ENCODE measurements at regions not wholly inside any gene's neighbourhood (a gene's known extent, or its start where the extent isn't known, plus 50 kb on each side); places are given as distances from the start of the nearest gene placed in this dataset.

DNA sequence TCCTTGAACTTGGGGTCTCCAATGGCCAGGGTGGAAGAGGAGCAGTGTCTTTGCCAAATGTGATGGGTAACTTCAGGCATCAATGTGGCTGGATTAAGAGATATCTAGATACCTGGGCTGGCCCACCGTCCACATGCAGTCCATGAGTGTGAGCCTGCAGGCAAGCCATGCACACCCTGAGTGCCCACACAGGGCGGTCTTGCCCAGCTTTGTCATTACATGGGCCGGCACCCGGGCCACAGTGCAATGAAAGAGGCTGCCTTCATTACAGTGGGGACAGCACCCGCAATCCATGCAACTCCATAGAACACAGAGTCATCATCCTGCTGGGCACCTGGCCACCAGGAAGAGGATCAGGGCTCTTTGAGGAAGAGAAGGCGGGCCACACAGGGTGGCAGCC lies 263.8 kb upstream of the IRX1 start:
- no peak for ATAC-seq (ENCODE audit: low FRiP score)
- DNase-seq (ENCODE audit: low spot score), result no peak
- TF ChIP-seq, protein P1, sequence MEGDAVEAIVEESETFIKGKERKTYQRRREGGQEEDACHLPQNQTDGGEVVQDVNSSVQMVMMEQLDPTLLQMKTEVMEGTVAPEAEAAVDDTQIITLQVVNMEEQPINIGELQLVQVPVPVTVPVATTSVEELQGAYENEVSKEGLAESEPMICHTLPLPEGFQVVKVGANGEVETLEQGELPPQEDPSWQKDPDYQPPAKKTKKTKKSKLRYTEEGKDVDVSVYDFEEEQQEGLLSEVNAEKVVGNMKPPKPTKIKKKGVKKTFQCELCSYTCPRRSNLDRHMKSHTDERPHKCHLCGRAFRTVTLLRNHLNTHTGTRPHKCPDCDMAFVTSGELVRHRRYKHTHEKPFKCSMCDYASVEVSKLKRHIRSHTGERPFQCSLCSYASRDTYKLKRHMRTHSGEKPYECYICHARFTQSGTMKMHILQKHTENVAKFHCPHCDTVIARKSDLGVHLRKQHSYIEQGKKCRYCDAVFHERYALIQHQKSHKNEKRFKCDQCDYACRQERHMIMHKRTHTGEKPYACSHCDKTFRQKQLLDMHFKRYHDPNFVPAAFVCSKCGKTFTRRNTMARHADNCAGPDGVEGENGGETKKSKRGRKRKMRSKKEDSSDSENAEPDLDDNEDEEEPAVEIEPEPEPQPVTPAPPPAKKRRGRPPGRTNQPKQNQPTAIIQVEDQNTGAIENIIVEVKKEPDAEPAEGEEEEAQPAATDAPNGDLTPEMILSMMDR (IDR thresholded peaks at IDR 0.05), result no peak

DNA sequence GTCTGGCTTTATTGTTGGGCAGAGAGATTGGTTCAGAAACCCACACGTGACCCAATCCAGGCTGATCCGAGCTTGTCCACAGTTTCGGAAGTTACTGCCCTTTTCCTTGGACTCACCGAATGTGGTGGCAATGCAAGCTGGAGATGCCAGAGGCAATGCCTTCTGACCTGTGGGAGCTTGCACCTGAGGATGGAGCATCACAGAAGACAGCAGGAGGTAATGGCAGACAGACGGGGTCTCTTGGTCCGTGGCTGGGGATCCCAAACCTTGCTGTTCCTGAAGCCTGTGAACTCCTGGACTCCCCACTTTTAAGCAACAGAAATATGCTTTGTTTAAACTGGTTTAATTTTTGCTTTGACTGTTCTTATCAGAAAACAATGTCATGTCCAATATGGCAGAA lies 265.2 kb upstream of the IRX1 start:
- TF ChIP-seq, protein P1 (IDR thresholded peaks at IDR 0.05), result no peak
- no peak for DNase-seq (ENCODE audit: low spot score)
- ATAC-seq (ENCODE audit: low FRiP score), result no peak

DNA sequence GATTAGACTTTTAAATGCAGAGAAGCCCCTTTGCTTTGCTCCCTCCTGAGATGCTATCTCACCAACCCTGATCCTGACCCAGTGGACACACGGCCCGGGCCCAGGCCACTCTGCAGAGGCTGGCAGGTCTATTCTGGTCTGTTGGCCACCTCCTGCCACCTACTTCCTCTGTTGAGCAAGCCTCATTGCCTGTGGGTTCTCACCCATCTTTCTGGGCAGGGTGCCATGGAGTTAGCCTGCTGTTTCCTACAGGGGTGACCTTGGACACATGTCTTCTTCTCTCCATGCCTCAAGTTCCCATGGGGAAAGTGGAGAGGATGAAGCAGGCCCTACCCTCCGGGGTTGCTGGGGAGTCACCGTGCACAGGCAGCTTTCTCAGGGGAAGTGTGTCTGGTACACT lies 266.2 kb upstream of the IRX1 start:
- no peak for ATAC-seq (ENCODE audit: low FRiP score)
- DNase-seq (ENCODE audit: low spot score), result no peak
- TF ChIP-seq, protein P1 (IDR thresholded peaks at IDR 0.05), result no peak

DNA sequence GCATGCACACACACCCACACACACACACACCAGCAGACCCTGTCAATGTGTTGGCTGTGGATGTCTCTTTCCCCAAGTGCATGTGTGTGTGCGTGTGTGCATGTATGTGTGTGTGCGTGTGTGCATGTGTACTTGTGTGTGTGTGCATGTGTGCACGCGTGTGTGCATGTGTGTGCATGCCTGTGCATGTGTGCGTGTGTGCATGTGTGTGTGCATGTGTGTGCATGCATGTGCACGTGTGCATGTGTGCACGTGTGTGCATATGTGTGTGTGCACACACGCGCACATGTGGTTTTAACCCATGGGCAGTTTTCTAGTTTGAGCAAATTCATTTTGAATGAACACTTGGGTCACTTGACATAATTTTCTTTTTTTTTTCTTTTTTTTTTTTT lies 268.8 kb upstream of the IRX1 start:
- TF ChIP-seq, protein P1 (IDR thresholded peaks at IDR 0.05), result no peak
- DNase-seq (ENCODE audit: low spot score) (no peak), ATAC-seq (ENCODE audit: low FRiP score) (no peak)

DNA sequence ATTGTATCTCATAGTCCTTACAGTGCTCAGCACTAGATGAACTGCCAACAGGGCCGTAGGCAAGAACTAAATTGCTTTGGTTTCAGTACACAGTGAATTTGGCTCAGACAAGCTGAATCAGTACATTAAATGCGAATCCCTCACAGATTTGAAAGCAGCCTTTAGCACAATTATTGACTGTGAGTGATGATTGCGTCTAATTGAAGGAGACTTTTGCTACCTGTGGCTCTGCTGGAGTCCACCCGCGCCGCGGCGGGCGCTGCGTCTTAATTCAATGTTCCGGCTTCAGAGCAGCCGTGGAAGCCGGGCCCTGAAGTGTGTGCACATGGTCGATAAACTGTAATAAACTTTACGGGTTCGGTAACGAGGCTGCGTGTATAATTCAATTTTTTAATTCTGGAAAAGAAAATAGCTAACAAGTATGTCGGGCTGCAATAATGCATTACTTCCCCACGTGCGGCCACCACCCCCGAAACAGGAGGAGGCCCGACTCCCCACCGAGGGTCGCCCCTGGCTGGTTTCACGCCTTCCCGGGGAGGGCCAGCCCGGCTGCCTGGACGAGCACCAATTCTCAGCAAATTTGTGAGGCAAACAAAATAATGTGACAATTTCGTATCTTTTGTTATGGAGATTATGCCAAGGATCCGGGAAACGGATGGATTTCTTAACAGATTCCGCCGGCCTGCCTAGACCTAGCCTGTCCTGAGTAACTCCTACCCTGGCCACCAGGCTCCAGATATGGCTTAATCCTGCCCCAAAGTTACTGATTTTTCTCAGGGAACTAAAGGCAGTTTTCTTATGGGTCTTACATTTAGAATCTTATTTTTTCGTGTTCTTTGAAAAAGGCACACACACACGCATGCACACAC lies 269.4 kb upstream of the IRX1 start:
- DNase-seq (ENCODE audit: low spot score) (no peak), ATAC-seq (ENCODE audit: low FRiP score) (no peak)
- TF ChIP-seq, protein P1 (IDR thresholded peaks at IDR 0.05), result no peak

DNA sequence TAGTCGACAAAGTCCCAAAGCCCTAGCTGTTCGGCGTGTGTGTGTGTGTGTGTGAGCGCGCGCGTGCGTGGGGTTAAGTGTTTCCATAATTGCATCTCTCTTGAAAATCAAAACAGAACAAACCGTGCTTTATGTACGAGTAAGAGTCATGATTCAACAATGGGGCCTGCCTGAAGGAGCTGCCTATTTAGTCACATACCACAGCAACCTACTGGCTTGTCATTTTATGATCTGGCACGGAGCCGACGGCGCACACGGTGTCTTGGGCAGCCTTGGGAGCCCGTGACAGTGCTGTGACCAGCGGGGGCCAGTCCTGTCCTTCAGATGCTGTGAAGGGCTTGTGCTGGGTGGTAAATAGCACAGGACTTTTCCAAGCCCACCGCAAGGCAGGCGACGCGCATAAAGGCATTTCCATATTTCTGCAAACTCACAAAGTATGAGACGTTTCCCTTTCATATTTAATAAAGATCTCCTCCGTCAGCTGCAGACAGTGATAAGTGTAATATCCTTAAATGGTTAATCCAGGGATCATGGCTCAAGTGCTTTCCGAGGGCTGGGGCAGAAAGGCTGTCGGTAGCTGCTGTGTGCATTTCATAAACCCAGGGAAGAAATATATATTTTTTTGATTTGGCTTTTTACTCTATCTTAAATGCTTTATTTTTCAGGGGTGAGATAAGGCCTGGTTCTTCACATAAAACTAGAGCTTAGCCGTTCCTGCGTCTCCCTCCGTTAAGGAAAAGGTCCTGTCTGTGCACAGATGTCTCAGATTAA lies 270.2 kb upstream of the IRX1 start:
- no peak for DNase-seq (ENCODE audit: low spot score)
- TF ChIP-seq, protein P1 (IDR thresholded peaks at IDR 0.05), result no peak
- no peak for ATAC-seq (ENCODE audit: low FRiP score)
